BJ (cell line): ENCODE measurements at regions not wholly inside any gene's neighbourhood (a gene's known extent, or its start where the extent isn't known, plus 50 kb on each side); places are given as distances from the start of the nearest gene placed in this dataset.
"Not testable (repeated sequence)": the region's sequence is repeated elsewhere in the genome, so short reads cannot be mapped to it uniquely, and the experiment has no call there.

Experiments
- CTCF ChIA-PET: fragments of 350-600 bp; formaldehyde crosslinking; extraction: SDS; loops from one replicate; lab custom pipeline; 2021; ENCODE audit warnings: antibody characterized with exemption, inconsistent platforms; lab: Yijun Ruan, JAX
- POLR2A ChIA-PET: fragments of 300-600 bp; sonication (Branson Sonifier 250); formaldehyde crosslinking; extraction: SDS; loops from one replicate; lab custom pipeline; 2021; ENCODE audit warnings: antibody characterized with exemption; lab: Charles Lee
- DNase-seq: peaks from one replicate; pipeline ENCODE4 v3.0.0-alpha.2; 2011; ENCODE audit warnings: low read depth
- H3K27me3 ChIP-seq: 2 replicates; pipeline ENCODE4 v1.6.0; 2011; ENCODE audit warnings: low read length; ENCODE audit not compliant: control insufficient read depth, insufficient read depth
- H3K36me3 ChIP-seq: 2 replicates; pipeline ENCODE4 v1.5.1; 2011; ENCODE audit warnings: low read length; ENCODE audit not compliant: control insufficient read depth, insufficient read depth
- H3K4me3 ChIP-seq: 2 replicates; pipeline ENCODE4 v1.5.1; 2011; ENCODE audit warnings: low read depth, mild to moderate bottlenecking, control low read depth, low read length
- CTCF ChIP-seq: IDR thresholded peaks from 2 replicates; pipeline ENCODE4 v1.5.1; 2011; ENCODE audit warnings: low read depth, mild to moderate bottlenecking, control low read depth, inconsistent platforms, low read length, moderate library complexity; ENCODE audit not compliant: insufficient read depth

- DNase-seq, result no peak
- H3K36me3 ChIP-seq, result no peaks in the 10 kb centered on the region
- H3K27me3 ChIP-seq, result no peaks in the 10 kb centered on the region
- no peak overlapping the region for H3K4me3 ChIP-seq
- POLR2A ChIA-PET, result no interaction called here
- CTCF ChIA-PET, result no interaction called here
- TF ChIP-seq CTCF, result no peak
Observed at GRCh38 chr1:38151399-38151798, 104.8 kb upstream of the POU3F1 start.

GRCh38 chr1:38146079-38146478 is 99.5 kb upstream of the POU3F1 start:
- H3K36me3 ChIP-seq, H3K4me3 ChIP-seq, POLR2A ChIA-PET, DNase-seq, CTCF ChIA-PET: not testable (repeated sequence)
- peaks cover 11% of the 10 kb centered on the region for H3K27me3 ChIP-seq

- no peak for TF ChIP-seq CTCF
- no peak overlapping the region for H3K4me3 ChIP-seq
- DNase-seq, result no peak
- ChIA-PET CTCF (interaction anchor here (0.6 kb wide), 1 partner anchor 15 kb away, joined by 3 read pairs; no protein-coding TSS in a partner anchor), POLR2A (no interaction called here)
- no peaks in the 10 kb centered on the region for H3K36me3 ChIP-seq
- peaks cover 14% of the 10 kb centered on the region for H3K27me3 ChIP-seq
Observed at GRCh38 chr1:38142606-38143005, 96.0 kb upstream of the POU3F1 start.

GRCh38 chr1:38141483-38141882 is 94.9 kb upstream of the POU3F1 start:
- Histone ChIP-seq H3K27me3 (peaks cover 21% of the 10 kb centered on the region), H3K36me3 (no peaks in the 10 kb centered on the region), H3K4me3 (no peak overlapping the region)
- no peak for DNase-seq
- ChIA-PET CTCF (no interaction called here), POLR2A (no interaction called here)
- no peak for TF ChIP-seq CTCF

- peaks cover 34% of the 10 kb centered on the region for H3K27me3 ChIP-seq
- no peak for DNase-seq
- TF ChIP-seq CTCF, result no peak
- no peak overlapping the region for H3K4me3 ChIP-seq
- POLR2A ChIA-PET, result no interaction called here
- H3K36me3 ChIP-seq, result no peaks in the 10 kb centered on the region
- CTCF ChIA-PET, result interaction anchor here (1.0 kb wide), 1 partner anchor 22 kb away, joined by 3 read pairs; no protein-coding TSS in a partner anchor
Observed at GRCh38 chr1:38139738-38140487, 93.3 kb upstream of the POU3F1 start.
